HG03139 (cell line): ENCODE measurements at regions not wholly inside any gene's neighbourhood (a gene's known extent, or its start where the extent isn't known, plus 50 kb on each side); places are given as distances from the start of the nearest gene placed in this dataset.

ENCODE experiments used
- ATAC-seq: cut with Tn5 transposase; IDR thresholded peaks from one replicate; pipeline ENCODE4 v1.9.1; 2021; ENCODE audit not compliant: unreplicated experiment

DNA sequence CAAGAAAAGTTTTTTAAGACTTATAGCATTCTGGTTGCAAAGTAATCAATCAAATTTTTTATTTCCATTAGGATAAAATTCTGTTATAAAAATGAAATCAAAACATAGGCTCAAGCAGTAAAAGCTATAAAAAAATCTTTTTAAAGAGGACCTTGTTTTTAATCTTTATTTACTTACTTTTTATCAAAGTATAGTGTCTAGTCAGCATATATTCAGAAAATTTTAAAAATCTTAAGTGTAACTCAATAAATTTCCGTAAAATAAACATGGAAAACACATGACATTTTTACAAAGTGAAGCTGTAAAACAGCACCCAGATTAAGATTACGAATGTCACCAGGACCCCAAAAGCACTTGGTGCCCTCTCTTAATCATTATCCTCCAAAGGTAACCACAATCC is 302.4 kb downstream of the TMEM161B start:
- no peak for ATAC-seq

DNA sequence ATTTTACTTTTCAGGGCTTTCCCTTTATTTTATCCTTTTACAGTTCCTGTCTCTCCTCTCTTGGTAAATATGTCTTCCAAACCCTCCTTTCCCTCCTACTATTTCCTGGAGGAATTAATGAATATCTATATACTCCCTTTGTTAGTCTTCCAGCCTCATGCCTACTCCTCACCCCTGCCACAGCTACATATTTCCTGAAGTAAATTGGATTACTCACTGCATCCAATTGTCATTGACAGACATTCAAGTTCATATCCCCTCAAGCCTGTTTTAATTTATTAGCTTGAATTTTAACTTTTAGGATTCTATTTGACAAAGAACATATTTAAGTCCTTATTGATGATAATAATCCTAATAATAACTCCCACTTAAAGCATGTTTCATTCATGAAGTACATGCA is 314.5 kb downstream of the TMEM161B start:
- ATAC-seq: no peak

GRCh38 chr5:87951661-87952060 is 317.0 kb downstream of the TMEM161B start:
- ATAC-seq: no peak

DNA sequence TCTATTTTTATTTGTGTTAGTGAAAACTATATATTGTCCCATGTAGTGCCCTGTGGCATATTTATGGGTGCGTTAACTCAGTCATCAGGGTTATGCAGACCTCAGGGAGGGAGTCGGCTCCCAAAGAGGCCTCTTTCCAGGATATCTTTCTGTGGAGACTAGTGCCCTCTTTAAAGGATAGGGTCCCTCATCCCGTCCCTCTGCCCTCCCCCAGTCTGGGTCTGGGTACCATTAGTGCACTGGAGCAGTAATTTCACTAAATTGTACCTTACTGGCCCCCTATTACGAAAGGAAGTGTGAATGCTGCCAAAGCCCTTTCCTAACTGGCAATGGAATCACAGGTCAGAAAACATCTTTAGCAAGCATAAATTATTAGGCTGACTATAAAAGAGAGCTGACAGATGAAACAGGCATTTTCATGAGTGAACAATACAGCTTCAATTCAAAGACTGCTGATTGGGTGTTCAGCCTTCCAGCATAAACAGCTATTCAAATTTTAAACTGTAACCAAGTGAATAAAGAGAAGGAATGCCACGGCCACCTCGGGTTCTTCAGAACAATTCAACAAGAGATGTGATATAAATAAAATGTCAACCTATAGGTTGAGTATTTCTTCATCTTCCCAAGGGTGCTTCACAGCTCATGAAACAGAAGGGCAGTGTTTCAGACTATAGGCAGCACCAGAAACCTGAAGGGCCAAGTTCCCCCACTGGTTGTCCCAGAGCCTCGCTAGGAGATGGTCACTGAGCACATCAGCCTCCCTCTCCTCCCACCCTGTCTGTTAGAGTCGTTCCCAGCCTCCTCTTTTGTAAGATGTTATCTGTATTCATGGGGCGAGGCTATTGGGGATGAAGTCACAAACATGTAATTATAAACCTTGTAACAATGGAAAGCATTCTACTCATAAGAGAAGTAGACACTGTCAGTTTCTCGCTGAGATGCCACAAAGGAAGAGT is 318.7 kb downstream of the TMEM161B start:
- ATAC-seq: no peak

DNA sequence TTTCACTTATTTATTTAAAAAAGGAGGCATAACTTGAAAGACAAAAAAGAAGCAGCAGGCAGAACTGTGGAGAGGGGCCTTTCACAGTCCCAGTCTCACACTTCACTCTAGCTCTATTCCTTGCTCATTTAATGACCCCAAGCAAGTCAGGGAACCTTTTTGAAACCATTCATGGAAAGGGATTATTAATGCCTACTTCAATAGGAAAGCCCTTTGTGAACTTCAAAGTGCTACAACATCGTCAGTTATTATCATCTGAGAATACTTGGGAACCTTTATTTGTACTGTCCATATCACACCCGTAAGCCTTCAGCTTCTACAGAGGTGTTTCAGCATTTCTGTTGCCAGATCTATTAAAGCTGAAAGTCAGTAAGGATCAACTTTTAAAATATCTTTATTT is 320.2 kb downstream of the TMEM161B start:
- ATAC-seq: no peak

GRCh38 chr5:87946271-87946670 is 322.4 kb downstream of the TMEM161B start:
- no peak for ATAC-seq

DNA sequence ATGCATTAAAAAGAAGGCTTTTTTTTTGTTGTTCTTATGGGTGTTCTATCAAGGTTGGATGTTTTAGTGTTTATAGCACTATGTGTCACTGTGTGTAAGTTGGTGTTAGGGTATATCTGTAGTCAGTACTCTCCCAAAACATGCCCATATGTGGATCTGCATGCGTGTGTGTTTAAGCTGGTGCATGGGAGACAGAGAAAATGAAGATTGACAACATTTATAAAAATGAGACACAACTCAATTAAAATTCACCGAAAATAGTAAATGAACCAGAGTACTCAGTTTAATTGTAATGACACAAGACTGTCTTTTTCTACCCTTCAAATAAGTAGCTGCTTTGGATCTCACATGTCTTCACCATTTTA is 323.4 kb downstream of the TMEM161B start:
- ATAC-seq: no peak

DNA sequence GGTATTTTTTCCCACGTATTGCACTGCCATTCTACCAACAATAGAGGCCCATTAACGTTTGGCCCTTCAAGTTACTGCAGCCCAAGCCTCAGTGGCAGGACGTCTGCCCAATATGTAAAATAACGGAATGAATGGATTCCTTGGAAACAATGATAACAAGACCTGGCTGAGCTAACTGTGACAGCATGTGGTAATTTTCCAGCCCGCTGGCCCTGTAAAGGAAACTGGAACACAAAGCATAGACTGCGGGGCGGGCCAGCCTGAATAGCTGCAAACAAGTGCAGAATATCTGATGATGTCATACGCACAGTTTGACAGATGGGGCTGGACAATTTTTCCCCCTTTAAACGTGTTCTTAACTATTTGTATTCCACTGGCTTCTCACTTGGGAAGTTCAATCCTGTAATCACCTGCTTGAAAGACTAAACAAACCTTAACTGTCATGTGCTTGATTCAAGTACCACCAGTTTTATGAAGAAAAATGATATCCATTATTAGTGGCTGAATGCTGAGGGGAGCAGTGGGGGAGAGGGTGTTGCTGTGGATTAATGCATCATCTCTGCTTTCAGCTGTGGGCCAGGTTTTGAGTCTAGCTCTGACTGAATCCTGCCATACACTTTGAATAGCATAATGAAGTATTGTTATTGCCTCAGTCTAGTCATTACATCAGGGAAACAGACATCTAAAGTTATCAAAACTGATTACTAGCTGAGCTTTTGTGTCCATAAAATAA is 323.9 kb downstream of the TMEM161B start:
- no peak for ATAC-seq

DNA sequence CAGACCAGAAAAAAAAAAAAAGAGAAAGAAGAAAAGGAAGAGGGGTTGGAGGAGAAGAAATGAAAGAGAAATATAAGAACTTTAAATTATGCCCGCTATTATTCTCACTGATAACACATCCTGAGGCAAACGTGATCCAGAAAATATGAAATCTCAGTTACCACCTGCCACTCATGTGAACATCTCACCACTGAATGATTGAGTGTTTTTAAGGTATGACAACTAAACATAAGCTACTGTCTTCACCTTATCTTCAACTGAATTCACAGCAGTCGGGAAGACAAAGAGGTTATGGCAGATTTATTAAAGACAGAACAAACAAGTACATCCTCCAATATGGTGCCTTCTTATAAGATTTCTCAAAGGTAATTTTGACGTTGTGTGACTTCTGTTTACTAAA is 327.9 kb downstream of the TMEM161B start:
- ATAC-seq: no peak

GRCh38 chr5:87936667-87937066 is 332.0 kb downstream of the TMEM161B start:
- no peak for ATAC-seq

GRCh38 chr5:87924436-87924835 is 344.2 kb downstream of the TMEM161B start:
- ATAC-seq: no peak

- no peak for ATAC-seq
Observed at GRCh38 chr5:87916320-87916719, 352.3 kb downstream of the TMEM161B start.

- ATAC-seq: no peak
Observed at GRCh38 chr5:87912419-87912818, 356.2 kb downstream of the TMEM161B start.

DNA sequence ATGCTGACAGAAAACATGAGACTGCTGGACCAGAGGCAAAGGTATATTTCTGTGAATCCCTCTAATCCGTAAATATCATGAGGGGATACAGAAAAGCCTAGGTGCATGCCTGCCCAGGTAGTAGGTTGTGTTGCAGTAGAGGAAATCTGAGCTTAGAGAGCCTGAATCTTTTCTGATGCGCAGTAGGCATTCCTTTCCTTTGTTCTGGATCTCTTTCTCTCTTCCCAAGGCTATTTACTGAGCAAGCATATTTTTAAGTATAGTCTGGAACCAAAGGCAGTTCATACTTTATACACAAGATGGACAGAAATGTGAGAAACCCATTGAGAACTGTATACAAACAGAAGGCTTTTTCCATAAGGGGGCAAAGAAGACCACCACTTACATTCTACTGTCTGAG is 359.3 kb downstream of the TMEM161B start:
- ATAC-seq: no peak

DNA sequence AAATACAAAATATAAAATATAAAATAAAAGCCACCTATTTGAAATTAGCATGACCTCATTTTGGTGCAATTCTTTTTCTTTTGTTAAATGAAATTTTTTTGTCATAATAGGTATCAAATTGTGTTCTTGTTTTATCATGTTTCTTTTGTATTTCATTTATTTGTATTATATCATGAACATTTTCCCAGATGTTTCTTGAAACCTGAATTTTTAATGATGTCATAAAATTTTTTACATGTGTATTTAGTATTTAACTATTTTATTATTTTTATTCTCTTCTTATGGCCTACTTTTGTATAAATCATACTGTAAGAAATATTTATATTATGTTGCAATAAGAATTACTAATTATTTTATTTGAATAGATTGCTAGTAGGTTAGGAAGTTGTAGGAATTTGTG is 361.7 kb downstream of the TMEM161B start:
- no peak for ATAC-seq

DNA sequence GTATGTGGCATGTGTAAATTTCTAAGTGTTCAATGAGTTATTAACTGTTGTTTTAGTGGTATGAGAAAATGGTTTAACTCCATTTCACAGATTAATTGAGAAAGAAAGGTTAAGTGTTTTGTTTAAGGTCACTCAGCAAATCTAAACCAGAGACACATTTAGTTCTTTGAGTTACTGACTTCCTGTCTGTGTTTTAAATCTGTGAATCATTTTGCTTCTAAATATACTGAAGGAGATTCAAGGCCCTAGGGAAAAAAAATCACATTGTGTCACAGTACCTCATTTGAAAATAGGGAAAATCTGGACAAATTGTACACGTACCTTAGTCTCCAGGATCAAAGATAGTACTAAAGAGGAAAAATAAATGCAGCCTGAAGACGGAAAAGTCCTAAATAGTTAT is 368.2 kb downstream of the TMEM161B start:
- no peak for ATAC-seq

GRCh38 chr5:87899721-87900131 is 368.9 kb downstream of the TMEM161B start:
- peak; percentile 63 for ATAC-seq

DNA sequence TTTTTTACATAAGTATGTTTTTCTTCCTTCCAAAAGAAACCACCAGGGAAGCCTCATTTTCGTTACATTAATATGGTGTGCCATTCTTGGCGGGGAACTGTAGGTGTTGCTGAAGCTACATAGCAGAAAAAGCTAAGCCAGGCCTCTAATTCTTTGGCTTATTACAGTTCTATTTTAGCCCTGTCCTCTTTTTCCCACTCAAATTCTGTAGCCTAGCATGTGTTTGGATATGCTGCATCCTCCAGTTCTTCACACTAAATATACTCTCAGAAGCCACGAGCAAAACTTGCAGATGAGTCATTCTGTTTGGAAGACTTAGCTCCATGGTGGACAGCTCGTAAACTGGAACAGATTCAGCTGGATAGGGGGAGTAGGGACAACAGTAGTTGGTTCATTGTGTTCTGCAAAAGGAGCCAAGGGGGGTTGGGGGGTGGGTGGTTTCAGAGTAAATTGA is 369.4 kb downstream of the TMEM161B start:
- no peak for ATAC-seq

GRCh38 chr5:87898574-87898973 is 370.1 kb downstream of the TMEM161B start:
- no peak for ATAC-seq

- ATAC-seq: no peak
Observed at GRCh38 chr5:87888139-87888538, 380.5 kb downstream of the TMEM161B start.

DNA sequence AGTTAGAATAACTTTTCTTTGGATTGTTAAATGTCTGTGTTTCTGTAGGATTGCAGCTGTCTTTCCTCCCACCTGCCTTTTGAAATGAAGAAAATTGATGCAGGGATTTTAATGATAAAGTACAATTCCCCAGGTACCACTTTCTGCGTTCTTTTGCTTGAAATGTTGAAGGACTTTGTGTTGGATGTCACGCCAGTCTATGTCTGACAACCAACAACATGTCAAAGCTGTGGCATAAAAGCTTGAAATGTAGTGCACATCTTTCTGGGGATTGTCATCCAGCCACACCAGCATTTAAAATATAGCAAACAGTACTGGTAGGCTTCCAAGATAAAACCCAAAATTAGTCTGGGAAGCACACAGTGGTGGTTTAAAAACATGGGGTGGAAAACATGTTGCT is 381.4 kb downstream of the TMEM161B start:
- no peak for ATAC-seq

DNA sequence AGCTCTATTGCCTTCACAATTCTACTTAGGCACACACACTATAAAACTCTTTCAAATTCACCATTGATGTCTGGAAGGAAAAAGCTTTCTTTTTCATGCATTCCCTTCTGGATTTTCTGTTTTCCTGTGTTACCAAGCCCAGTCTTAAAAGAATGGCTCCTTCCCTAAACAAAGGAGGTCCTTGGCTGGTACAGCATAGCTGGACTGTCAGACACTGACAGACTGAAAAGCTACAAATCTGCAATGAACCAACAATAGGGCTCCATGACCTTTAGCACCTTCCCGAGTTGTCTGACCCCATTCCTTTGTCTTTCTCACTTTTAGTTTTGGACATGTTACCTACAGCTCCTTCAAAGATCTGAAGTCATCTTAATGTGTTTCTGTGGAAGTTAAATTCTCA is 382.5 kb downstream of the TMEM161B start:
- no peak for ATAC-seq
